B cell (primary cell): ENCODE measurements at regions not wholly inside any gene's neighbourhood (a gene's known extent, or its start where the extent isn't known, plus 50 kb on each side); places are given as distances from the start of the nearest gene placed in this dataset.

Source experiments
- ATAC-seq: fragments of 200-7000 bp; cut with Tn5 transposase; one replicate; pipeline ENCODE4 v1.10.0; 2021; ENCODE audit warnings: low read depth, mild to moderate bottlenecking, moderate number of reproducible peaks, moderate library complexity
- CTCF ChIA-PET: fragments of 350-600 bp; sonication (Branson Sonifier 250); formaldehyde crosslinking; loops from one replicate; lab custom pipeline; 2021; ENCODE audit warnings: antibody characterized with exemption, inconsistent platforms; lab: Charles Lee
- POLR2A ChIA-PET: fragments of 350-600 bp; sonication (Branson Sonifier 250); formaldehyde crosslinking; loops from one replicate; lab custom pipeline; 2021; ENCODE audit warnings: antibody characterized with exemption; lab: Charles Lee
- DNase-seq: peaks from one replicate; pipeline ENCODE4 v3.0.0; 2013
- H2AFZ ChIP-seq: 2 replicates; pipeline ENCODE4 v1.6.1; 2012; ENCODE audit warnings: mild to moderate bottlenecking, low read depth, low read length; ENCODE audit not compliant: insufficient read depth, poor library complexity, severe bottlenecking
- H3K27ac ChIP-seq, 2 donors: 1 replicate in 1 of 2; 2 replicates in 1 of 2; pipeline ENCODE4 v1.5.1; 2012 to 2013; ENCODE audit warnings: low read length in 2 of 2, mild to moderate bottlenecking in 2 of 2, moderate library complexity in 1 of 2
- H3K27me3 ChIP-seq, 4 experiments: fragments of 200-600 bp in 1 of 4; sonication (generic) in 1 of 4; replicated peaks in 1 of 4; 1 replicate in 2 of 4; 2 replicates in 2 of 4; pipeline versions ENCODE4 v1.6.1 to v1.7.0; 2013 to 2016; ENCODE audit warnings: low read length in 3 of 4, mild to moderate bottlenecking in 2 of 4, mixed read lengths in 1 of 4, moderate library complexity in 1 of 4; ENCODE audit not compliant: insufficient read depth in 4 of 4, control insufficient read depth in 3 of 4; ENCODE audit errors: control extremely low read depth in 1 of 4
- H3K36me3 ChIP-seq, 2 experiments: replicated peaks in 1 of 2; 1 replicate in 1 of 2; 2 replicates in 1 of 2; pipeline versions ENCODE4 v1.6.1 to v1.7.1; 2013; ENCODE audit warnings: low read length in 1 of 2; ENCODE audit not compliant: insufficient read depth in 2 of 2, control insufficient read depth in 1 of 2; ENCODE audit errors: control extremely low read depth in 1 of 2, extremely low read depth in 1 of 2
- H3K4me1 ChIP-seq, 2 donors: fragments of 200-600 bp in 1 of 2; sonication (generic) in 1 of 2; 1 replicate in 1 of 2; 2 replicates in 1 of 2; pipeline versions ENCODE4 v1.5.1 to v1.6.1; 2013 to 2017; ENCODE audit warnings: low read length in 2 of 2; ENCODE audit not compliant: control insufficient read depth in 2 of 2, insufficient read depth in 2 of 2
- H3K4me2 ChIP-seq: replicated peaks from 2 replicates; pipeline ENCODE3; 2012; ENCODE audit warnings: mild to moderate bottlenecking, low read depth, low read length; ENCODE audit not compliant: poor library complexity, severe bottlenecking
- H3K4me3 ChIP-seq, 5 experiments: fragments of 200-600 bp in 1 of 5; sonication (generic) in 1 of 5; 1 replicate in 3 of 5; 2 replicates in 2 of 5; pipeline versions ENCODE4 v1.5.1 to v1.7.0; 2011 to 2016; ENCODE audit warnings: low read length in 4 of 5, mild to moderate bottlenecking in 4 of 5, low read depth in 2 of 5, control low read depth in 1 of 5, moderate library complexity in 1 of 5; ENCODE audit not compliant: insufficient read depth in 1 of 5; ENCODE audit errors: control extremely low read depth in 1 of 5, extremely low read depth in 1 of 5
- H3K79me2 ChIP-seq: fragments of 200-600 bp; sonication (generic); one replicate; pipeline ENCODE4 v1.6.0; 2016; ENCODE audit warnings: low read length; ENCODE audit not compliant: control insufficient read depth, insufficient read depth
- H3K9ac ChIP-seq: fragments of 200-600 bp; sonication (generic); 2 replicates; pipeline ENCODE4 v1.6.1; 2017; ENCODE audit warnings: mild to moderate bottlenecking, low read length, moderate library complexity
- H3K9me3 ChIP-seq, 3 donors: one replicate each; pipeline versions ENCODE4 v1.6.1 to v1.7.1; 2013; ENCODE audit warnings: low read length in 2 of 3; ENCODE audit not compliant: control insufficient read depth in 2 of 3, insufficient read depth in 1 of 3; ENCODE audit errors: control extremely low read depth in 1 of 3
- H4K20me1 ChIP-seq: 2 replicates; pipeline ENCODE4 v1.6.0; 2012; ENCODE audit warnings: mild to moderate bottlenecking, low read length; ENCODE audit not compliant: insufficient read depth, control insufficient read depth, poor library complexity, severe bottlenecking
- H3K27ac Mint-ChIP-seq: one replicate; pipeline ENCODE4 v1.8.0; 2021; ENCODE audit warnings: mixed read lengths
- H3K27me3 Mint-ChIP-seq: one replicate; pipeline ENCODE4 v1.8.0; 2021; ENCODE audit warnings: mixed read lengths
- H3K4me1 Mint-ChIP-seq: one replicate; pipeline ENCODE4 v1.8.0; 2021; ENCODE audit warnings: mixed read lengths
- H3K4me3 Mint-ChIP-seq: one replicate; pipeline ENCODE4 v1.8.0; 2021; ENCODE audit warnings: mixed read lengths
- H3K9me3 Mint-ChIP-seq: one replicate; pipeline ENCODE4 v1.8.0; 2022; ENCODE audit warnings: mixed read lengths; ENCODE audit not compliant: insufficient read depth
- EZH2 ChIP-seq: IDR thresholded peaks from 2 replicates; pipeline ENCODE4 v1.6.1; 2012; ENCODE audit warnings: borderline replicate concordance, low read depth, mild to moderate bottlenecking, moderate library complexity, low read length; ENCODE audit not compliant: insufficient read depth, poor library complexity, severe bottlenecking
- WGBS: methylation state at CpG from one replicate; pipeline ENCODE4 v1.1.5; 2013; ENCODE audit warnings: missing lambda C conversion rate; ENCODE audit not compliant: insufficient coverage; 5-methylcytosine and 5-hydroxymethylcytosine counted together
- intact Hi-C: fragments of 100-400 bp; cut with micrococcal nuclease; formaldehyde crosslinking; loops from one replicate; pipeline ENCODE4 v1.10.0; 2022
- TF ChIP-seq, protein P1 (sequence below): fragments of 200-600 bp; IDR thresholded peaks from one replicate; pipeline ENCODE4 v1.8.0; 2022; ENCODE audit warnings: antibody characterized with exemption, mild to moderate bottlenecking

DNA sequence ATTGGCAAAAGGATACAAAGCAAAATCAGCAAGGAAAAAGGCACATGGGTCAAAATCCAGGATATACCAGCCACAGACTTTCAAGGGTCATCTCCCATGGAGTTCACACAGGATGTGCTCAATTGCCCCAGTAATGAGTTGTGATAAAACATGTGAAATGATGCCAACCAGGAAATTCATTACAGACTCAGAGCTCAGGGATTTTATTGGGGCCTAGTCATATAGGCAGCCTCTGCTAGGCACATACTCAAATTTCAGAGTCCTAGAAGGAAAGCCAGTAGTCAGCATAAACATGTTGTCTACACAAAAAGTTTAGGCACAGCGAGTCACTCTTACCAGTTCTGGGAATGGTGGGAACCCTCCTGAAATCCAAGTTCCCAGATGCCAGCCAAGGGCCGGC is 64.4 kb upstream of the OSBPL8 start:
- POLR2A ChIA-PET, result no interaction called here

DNA sequence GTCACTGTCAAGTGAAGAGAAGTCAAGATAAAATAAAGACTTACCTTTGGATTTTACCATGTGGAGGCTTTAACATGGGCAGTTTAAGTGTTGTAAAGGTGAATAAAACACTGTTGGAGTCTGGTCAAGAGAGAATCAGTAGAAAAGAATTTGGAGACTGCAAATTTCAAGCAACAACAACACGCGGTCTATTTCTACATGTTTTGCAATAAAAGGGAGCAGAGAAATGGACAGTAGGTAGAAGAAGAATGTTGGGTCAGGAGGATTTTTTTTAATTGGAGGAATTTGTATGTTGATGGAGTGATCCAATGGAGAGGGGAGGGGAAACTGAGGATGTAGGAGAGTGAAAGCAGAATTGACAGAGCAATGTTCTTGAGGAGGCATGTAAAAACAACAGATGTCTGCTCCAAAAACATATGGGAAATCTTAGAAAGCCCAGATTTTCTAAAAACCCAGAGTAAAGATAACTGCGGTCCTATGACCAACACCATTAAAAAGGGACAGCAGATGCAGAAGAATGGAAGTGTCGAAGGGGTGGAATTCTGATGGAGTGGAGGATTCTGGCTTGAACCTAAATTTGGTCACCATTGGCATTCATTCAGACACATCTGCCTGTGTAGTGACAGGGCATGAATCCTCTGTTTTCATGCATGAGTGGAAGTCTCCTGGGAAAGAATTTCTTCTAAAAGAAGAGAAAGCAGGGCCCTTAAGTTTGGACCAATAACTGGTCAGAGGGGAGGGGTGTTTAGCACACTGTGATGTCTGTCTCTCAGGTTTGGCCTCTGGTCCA is 68.0 kb upstream of the OSBPL8 start:
- POLR2A ChIA-PET, result no interaction called here
- no peaks in the 10 kb centered on the region for H3K9me3 Mint-ChIP-seq
- Histone ChIP-seq H3K36me3 (no peaks in the 10 kb centered on the region), H3K27me3 (no peaks in the 10 kb centered on the region), H3K79me2 (no peaks in the 10 kb centered on the region), H3K27ac (no peak overlapping the region), H3K4me3 (no peak overlapping the region), H2AFZ (no peak overlapping the region), H3K9me3 (no peaks in the 10 kb centered on the region), H4K20me1 (no peaks in the 10 kb centered on the region), H3K4me1 (no peaks in the 10 kb centered on the region), H3K9ac (no peak overlapping the region), H3K4me2 (no peak overlapping the region)
- no peak overlapping the region for H3K4me3 Mint-ChIP-seq
- H3K4me1 Mint-ChIP-seq, result no peaks in the 10 kb centered on the region
- ATAC-seq (no peak), DNase-seq (no peak)
- 100% methylated on average over 2 of the region's 4 CpGs for WGBS
- intact Hi-C loops, result no loop called here
- CTCF ChIA-PET, result interaction anchor here (1.9 to 2.8 kb wide), 3 partner anchors 163 to 383 kb away, joined by 8 to 20 read pairs (median 9); no protein-coding TSS in a partner anchor
- no peaks in the 10 kb centered on the region for H3K27me3 Mint-ChIP-seq
- no peak overlapping the region for H3K27ac Mint-ChIP-seq
- TF ChIP-seq EZH2, result no peak
- TF ChIP-seq, protein P1, sequence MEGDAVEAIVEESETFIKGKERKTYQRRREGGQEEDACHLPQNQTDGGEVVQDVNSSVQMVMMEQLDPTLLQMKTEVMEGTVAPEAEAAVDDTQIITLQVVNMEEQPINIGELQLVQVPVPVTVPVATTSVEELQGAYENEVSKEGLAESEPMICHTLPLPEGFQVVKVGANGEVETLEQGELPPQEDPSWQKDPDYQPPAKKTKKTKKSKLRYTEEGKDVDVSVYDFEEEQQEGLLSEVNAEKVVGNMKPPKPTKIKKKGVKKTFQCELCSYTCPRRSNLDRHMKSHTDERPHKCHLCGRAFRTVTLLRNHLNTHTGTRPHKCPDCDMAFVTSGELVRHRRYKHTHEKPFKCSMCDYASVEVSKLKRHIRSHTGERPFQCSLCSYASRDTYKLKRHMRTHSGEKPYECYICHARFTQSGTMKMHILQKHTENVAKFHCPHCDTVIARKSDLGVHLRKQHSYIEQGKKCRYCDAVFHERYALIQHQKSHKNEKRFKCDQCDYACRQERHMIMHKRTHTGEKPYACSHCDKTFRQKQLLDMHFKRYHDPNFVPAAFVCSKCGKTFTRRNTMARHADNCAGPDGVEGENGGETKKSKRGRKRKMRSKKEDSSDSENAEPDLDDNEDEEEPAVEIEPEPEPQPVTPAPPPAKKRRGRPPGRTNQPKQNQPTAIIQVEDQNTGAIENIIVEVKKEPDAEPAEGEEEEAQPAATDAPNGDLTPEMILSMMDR, result no peak

More for the DNA sequence above, 64.4 kb upstream of the OSBPL8 start:
- H3K4me3 ChIP-seq, result no peak overlapping the region
- no peak overlapping the region for H3K27ac ChIP-seq
- H3K27me3 ChIP-seq, result no peaks in the 10 kb centered on the region
- Mint-ChIP-seq H3K27me3 (no peaks in the 10 kb centered on the region), H3K4me3 (no peak overlapping the region), H3K9me3 (no peaks in the 10 kb centered on the region), H3K27ac (no peak overlapping the region), H3K4me1 (peaks cover 4% of the 10 kb centered on the region)
- ATAC-seq (no peak), DNase-seq (no peak)
- TF ChIP-seq, protein P1, result no peak
- no peak for TF ChIP-seq EZH2
- no peaks in the 10 kb centered on the region for H3K9me3 ChIP-seq
- WGBS, result 93% methylated on average over 2 of the region's 2 CpGs
- CTCF ChIA-PET, result interaction anchor here (2.9 to 3.5 kb wide), 2 partner anchors 169 to 387 kb away, joined by 46 to 166 read pairs; no protein-coding TSS in a partner anchor
- H3K4me1 ChIP-seq, result peaks cover 0 to 4% of the 10 kb centered on the region in 2 donors
- no peak overlapping the region for H3K9ac ChIP-seq
- no peak overlapping the region for H2AFZ ChIP-seq
- intact Hi-C loops, result loop anchor here (5.0 kb wide), 1 partner anchor 303 kb away; no protein-coding TSS in a partner anchor
- no peak overlapping the region for H3K4me2 ChIP-seq
- no peaks in the 10 kb centered on the region for H3K36me3 ChIP-seq
- no peaks in the 10 kb centered on the region for H4K20me1 ChIP-seq
- H3K79me2 ChIP-seq, result no peaks in the 10 kb centered on the region
